HG03565 (cell line): ENCODE measurements at regions not wholly inside any gene's neighbourhood (a gene's known extent, or its start where the extent isn't known, plus 50 kb on each side); places are given as distances from the start of the nearest gene placed in this dataset.
A peak's percentile ranks its signal among the peaks of the same experiment; 100 is the strongest.

Experiments used
- ATAC-seq: cut with Tn5 transposase; IDR thresholded peaks from one replicate; pipeline ENCODE4 v1.9.1; 2021; ENCODE audit warnings: mild to moderate bottlenecking, moderate library complexity; ENCODE audit not compliant: unreplicated experiment

- no peak for ATAC-seq
Measured at GRCh38 chr2:205937211-205937610, 148.8 kb downstream of the INO80D start.

- no peak for ATAC-seq
Measured at GRCh38 chr2:205936446-205936845, 149.5 kb downstream of the INO80D start.

GRCh38 chr2:205934443-205934842, 151.5 kb downstream of the INO80D start:
- ATAC-seq = no peak

GRCh38 chr2:205932861-205933260, 153.1 kb downstream of the INO80D start:
- no peak for ATAC-seq

- no peak for ATAC-seq
Measured at GRCh38 chr2:205931388-205931787, 154.6 kb downstream of the INO80D start.

DNA sequence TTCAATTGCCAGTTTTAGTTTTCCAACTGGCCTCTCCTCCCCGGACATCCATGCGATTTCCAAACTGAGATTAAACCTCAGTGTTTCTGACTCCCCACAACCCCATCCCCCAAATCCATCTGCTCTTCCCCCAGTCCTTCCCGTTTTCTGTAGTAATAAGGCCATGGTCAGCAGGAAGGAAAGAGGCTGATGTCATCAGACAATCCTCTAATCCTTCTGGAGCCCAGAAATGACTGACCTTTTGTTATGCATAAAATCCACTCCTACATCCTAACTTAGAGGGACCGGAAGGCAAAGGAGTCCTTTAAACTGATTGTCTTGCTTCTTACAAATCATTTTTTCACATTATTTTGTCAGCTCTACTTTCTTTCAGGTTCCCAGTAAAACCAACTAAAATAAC, 155.8 kb downstream of the INO80D start:
- ATAC-seq = no peak

- no peak for ATAC-seq
Measured at GRCh38 chr2:205929246-205929942, 156.6 kb downstream of the INO80D start.

DNA sequence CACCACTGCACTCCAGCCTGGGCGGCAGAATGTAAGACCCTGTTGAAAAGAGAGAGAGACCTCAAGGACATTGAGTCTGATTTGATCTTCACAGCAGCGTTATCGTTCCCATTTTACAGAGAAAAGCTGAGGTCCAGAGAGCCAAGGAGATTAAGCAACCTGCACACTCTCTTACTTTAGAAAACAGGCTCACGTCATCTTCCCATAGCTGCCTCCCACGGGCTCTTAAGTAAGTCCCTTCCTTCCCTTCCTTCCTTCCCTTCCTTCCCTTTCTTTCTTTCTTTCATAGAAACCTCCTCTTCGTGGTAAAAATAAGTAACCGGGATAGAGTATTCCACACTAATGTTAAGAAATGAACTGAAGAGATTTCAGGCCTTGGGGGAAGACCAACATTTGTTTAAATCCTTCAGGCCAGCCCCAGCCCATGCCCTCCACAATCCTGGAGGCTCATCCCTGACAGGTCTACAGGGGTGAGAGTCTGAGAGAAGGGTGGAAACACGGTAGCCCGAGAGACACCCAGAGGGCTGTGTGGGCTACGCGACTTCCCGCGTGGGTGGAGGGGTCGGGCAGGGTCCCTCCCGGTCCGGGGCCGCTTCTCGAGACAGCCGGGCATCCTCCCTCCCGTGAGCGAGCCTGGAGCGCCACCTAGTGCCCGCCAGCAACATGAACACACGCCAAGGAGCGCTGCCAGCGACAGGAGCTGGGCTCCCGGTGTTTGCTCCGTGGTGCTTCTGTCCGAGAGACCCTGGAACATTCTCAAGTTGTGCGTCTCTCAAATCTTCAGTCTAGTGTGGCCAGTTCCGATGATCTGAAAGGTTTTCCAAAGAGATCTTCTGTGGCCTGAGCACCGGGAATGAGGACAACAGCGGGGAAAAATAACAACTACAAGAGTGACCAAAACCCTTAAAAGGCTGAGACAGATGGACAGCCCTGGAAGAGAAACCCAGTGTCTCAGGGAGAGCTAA, 160.3 kb downstream of the INO80D start:
- ATAC-seq = peak; percentile 74

DNA sequence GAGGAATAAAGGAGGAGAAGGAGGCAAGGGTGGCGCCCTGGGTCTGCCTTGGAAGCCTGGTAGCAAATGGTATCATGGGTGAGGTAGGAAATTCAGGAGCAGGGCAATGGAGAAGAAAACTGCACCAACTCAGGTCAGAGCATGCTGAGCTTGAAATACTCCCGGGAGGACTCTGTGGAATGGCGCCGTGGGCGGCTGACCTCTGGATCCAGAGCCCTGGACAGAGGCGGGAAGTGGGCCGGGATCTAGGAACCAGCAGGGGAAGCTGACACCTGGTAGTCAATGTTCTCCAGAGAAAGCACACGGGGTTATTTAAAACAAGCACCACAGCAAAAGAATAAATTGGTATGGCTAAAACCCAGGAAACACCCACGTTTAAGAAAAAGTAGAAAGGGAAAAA, 161.3 kb downstream of the INO80D start:
- no peak for ATAC-seq

DNA sequence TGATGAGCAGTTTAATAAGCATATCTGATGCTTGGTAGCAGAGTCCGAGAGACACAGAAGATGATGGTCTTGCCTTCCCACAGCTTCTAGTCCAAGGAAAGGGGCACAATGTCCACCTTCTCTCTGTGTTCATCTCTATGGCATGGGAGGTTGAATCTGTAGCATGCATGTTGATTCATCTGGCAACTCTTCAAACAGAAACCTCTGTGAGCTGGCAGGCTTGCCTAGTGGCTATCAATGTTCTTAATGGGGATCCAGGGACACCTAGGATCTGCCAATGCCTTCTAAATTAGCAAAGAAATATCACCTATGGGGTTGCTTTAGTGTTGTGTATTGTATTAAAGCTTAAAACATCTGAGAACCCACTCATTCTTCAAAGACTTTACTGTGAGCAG, 170.8 kb downstream of the INO80D start:
- ATAC-seq = no peak

DNA sequence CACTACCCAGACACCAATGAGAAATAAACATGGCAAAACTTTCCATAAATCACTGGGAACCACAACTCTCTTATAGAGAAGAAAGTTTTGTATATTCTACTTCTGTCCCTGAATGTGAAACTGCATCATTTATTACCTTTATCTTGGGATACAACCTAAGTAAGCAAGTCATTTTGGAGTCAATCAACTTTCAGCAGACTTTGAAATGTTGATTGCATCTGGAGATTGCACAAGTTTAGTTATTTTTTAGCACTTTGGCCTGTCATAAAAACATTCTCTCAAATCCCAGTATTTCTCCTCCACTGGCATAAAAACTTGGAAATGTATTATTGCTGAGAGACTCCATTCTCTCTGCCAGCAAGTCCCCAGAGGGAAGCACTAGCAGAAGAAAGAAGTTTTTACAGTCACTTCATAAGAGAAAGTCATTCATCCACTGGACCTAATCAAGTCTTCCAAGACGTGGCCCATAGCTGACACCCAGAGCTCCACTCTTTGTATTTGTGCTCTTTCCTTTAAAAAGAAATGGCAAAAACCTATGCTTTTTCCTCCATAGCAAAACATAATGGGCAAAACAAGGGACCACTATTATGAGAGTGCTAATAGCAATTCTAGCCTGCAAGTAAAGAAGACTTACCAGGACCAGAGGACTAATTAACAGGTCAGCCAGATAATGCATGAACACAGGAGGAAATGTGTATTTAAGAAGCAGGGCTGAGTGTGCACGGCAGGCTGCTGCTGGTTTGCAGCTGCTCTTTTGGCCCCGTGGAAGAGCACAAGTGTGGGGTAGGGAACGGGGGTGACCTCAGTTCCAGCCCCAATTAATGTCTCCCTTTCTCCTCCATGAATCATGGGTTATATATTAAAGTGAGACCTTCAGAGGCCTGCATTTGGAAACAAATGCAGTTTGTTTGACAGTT, 171.5 kb downstream of the INO80D start:
- no peak for ATAC-seq

DNA sequence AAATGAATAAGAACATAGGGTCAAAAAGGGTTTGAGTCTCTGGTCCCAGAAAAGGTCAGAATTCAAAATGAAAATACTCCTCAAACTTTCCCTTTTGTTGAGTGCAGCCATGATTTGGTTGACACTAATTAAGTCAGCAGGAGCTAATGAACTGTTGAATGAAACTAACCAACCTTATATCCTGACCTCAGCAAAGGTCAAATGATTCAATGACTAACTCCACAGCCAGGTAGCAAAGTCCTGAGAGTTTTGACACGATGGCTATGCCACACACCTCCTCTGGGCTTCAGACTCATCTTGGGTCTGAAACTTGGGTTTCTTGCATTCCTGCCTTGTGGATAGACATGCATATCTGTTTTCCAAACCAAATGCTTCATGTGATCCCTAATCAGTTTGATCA, 172.3 kb downstream of the INO80D start:
- no peak for ATAC-seq

- ATAC-seq = no peak
Measured at GRCh38 chr2:205911306-205911705, 174.7 kb downstream of the INO80D start.

GRCh38 chr2:205909184-205909572, 176.8 kb downstream of the INO80D start:
- ATAC-seq = no peak

- ATAC-seq = no peak
Measured at GRCh38 chr2:205908212-205909183, 177.5 kb downstream of the INO80D start.

DNA sequence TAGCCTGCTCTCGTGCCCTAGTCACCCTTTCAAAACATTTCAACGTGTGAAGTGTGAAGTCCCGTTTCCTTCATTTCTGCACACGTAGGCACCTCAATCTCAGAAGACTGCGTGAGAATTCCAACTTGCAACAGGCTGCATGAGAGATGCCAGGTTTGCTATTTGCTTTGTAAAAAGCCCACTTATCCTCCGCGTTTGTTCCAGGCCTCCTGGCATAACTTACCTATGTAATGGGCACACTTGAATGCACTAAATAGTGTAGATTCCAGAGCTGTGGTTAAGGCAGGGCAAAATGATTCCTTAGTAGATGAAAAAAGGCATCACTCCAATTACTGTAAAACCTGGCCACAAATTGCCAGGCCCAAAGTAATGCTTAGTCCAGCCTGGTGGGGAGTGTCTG, 179.6 kb downstream of the INO80D start:
- ATAC-seq = no peak

DNA sequence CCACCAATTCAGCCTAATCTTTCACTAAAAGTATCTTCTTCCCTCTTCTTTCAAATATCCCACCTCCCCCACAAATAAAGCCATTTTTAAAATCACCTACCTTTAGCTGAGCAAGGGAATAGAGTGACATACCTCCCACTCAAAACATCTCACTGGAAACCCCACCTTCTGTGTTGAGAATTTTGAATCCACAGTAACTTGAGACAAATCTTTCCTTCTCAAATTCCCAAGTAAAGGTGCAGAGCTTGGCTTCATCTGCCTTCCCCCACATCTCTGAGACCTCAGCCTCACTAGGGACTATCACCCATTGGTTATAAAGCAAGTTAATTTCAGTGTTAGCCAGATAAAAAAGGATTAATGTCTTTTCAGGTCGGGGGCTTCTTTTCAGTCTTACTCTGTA, 180.4 kb downstream of the INO80D start:
- ATAC-seq = no peak

DNA sequence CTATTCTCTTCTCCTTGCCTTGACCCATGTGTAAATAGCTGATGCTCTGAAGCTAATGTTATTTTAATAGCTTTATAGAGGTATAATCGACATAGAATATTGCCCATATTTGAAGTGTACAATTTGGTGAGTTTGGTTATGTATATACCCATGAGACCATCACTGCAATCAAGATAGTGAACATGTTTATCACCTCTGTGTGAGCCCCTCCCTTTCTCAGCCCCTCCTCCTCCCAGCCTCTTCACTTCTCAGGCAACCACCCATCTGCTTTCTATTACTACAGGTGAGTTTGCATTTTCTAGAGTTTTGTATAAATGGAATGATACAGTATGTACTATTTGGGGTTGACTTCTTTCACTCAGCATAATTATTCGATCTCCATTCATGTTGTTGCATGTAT, 181.1 kb downstream of the INO80D start:
- ATAC-seq = no peak

DNA sequence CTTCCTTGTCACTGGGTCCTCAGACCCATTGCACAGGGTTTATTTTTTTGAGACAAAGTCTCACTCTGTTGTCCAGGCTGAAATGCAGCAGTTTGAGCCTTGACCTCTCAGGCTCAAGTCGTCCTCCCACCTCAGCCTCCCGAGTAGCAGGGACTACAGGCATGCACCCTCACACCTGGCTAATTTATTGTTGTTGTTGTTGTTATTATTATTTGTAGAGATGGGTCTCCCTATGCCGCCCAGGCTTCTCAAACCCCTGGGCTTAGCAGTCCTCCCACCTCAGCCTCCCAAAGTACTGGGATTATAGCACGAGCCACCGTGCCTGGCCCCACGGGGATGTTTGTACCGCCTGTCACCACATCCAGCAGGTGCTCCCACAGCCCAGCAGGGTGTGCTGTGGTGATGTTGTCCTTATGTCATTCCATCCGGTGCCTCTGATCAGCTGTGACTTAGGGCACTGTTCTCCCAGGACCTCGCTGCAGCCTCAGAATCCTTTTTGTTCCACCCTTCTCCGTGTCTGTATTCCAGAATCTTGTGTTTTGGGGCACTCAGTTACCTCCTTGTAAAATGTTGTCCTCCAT, 182.3 kb downstream of the INO80D start:
- no peak for ATAC-seq

GRCh38 chr2:205902900-205903237, 183.1 kb downstream of the INO80D start:
- no peak for ATAC-seq
